ENCODE measurements at regions not wholly inside any gene's neighbourhood (a gene's known extent, or its start where the extent isn't known, plus 50 kb on each side); places are given as distances from the start of the nearest gene placed in this dataset.

GRCh38 chr5:175047048-175047447 lies 322.7 kb downstream of the MSX2 start:
- H3K27ac ChIP-seq: no peak overlapping the region
- TF ChIP-seq EZH2phosphoT487 (IDR thresholded peaks at IDR 0.05; ENCODE audit: insufficient read depth, low read depth) (no peak), EZH2 (IDR thresholded peaks at IDR 0.05; ENCODE audit: insufficient read depth, poor library complexity, severe bottlenecking) (no peak)
- no peak overlapping the region for H3K9ac ChIP-seq
- no peaks in the 10 kb centered on the region for H3K36me3 ChIP-seq (ENCODE audit: low read depth)
- H3F3A ChIP-seq (ENCODE audit: insufficient read depth): no peaks in the 10 kb centered on the region
- H3K9me2 ChIP-seq (ENCODE audit: insufficient read depth): no peaks in the 10 kb centered on the region
- 0% methylated on average over 1 of the region's 1 CpG for WGBS, 2 experiments (ENCODE audit: low coverage in 1 of 2, low lambda C conversion rate in 2 of 2, missing lambda C conversion rate in 2 of 2)
- H2AFZ ChIP-seq: no peak overlapping the region
- no peak overlapping the region for H3K4me3 ChIP-seq
- in situ Hi-C loops (cut with MboI): no loop called here
- no peaks in the 10 kb centered on the region for H3K79me2 ChIP-seq (ENCODE audit: insufficient read depth)
- no peaks in the 10 kb centered on the region for H3K4me1 ChIP-seq (ENCODE audit: insufficient read depth)
- no peaks in the 10 kb centered on the region for H3K27me3 ChIP-seq (replicated peaks; ENCODE audit: insufficient read depth)
- no peaks in the 10 kb centered on the region for H4K20me1 ChIP-seq (ENCODE audit: insufficient read depth)
- DNase-seq: no peak
- no peaks in the 10 kb centered on the region for H3K9me3 ChIP-seq (ENCODE audit: low read depth)
- no peak overlapping the region for H3K4me2 ChIP-seq (ENCODE audit: unreplicated experiment)

- no peak for DNase-seq
- no peaks in the 10 kb centered on the region for H4K20me1 ChIP-seq (ENCODE audit: insufficient read depth)
- TF ChIP-seq EZH2 (IDR thresholded peaks at IDR 0.05; ENCODE audit: insufficient read depth, poor library complexity, severe bottlenecking) (no peak), EZH2phosphoT487 (IDR thresholded peaks at IDR 0.05; ENCODE audit: insufficient read depth, low read depth) (no peak)
- H2AFZ ChIP-seq: no peak overlapping the region
- no peaks in the 10 kb centered on the region for H3F3A ChIP-seq (ENCODE audit: insufficient read depth)
- H3K9me2 ChIP-seq (ENCODE audit: insufficient read depth): no peaks in the 10 kb centered on the region
- H3K36me3 ChIP-seq (ENCODE audit: low read depth): no peaks in the 10 kb centered on the region
- no peak overlapping the region for H3K4me2 ChIP-seq (ENCODE audit: unreplicated experiment)
- H3K79me2 ChIP-seq (ENCODE audit: insufficient read depth): no peaks in the 10 kb centered on the region
- no peaks in the 10 kb centered on the region for H3K9me3 ChIP-seq (ENCODE audit: low read depth)
- H3K27me3 ChIP-seq (replicated peaks; ENCODE audit: insufficient read depth): no peaks in the 10 kb centered on the region
- H3K4me1 ChIP-seq (ENCODE audit: insufficient read depth): no peaks in the 10 kb centered on the region
- no peak overlapping the region for H3K9ac ChIP-seq
- 27 to 36% methylated on average over 5 of the region's 5 CpGs for WGBS, 2 experiments (ENCODE audit: low coverage in 1 of 2, low lambda C conversion rate in 2 of 2, missing lambda C conversion rate in 2 of 2)
- no peak overlapping the region for H3K27ac ChIP-seq
- in situ Hi-C loops (cut with MboI): no loop called here
- no peak overlapping the region for H3K4me3 ChIP-seq
These were observed 321.4 kb downstream of the MSX2 start for GRCh38 chr5:175045820-175046219.

- in situ Hi-C loops (cut with MboI): no loop called here
- H3K4me2 ChIP-seq (ENCODE audit: unreplicated experiment): no peak overlapping the region
- no peak overlapping the region for H3K9ac ChIP-seq
- H3K27me3 ChIP-seq (replicated peaks; ENCODE audit: insufficient read depth): no peaks in the 10 kb centered on the region
- no peak overlapping the region for H3K4me3 ChIP-seq
- H3K36me3 ChIP-seq (ENCODE audit: low read depth): no peaks in the 10 kb centered on the region
- no peaks in the 10 kb centered on the region for H3K9me2 ChIP-seq (ENCODE audit: insufficient read depth)
- TF ChIP-seq EZH2phosphoT487 (IDR thresholded peaks at IDR 0.05; ENCODE audit: insufficient read depth, low read depth): no peak
- no peak for TF ChIP-seq EZH2 (IDR thresholded peaks at IDR 0.05; ENCODE audit: insufficient read depth, poor library complexity, severe bottlenecking)
- no peaks in the 10 kb centered on the region for H4K20me1 ChIP-seq (ENCODE audit: insufficient read depth)
- WGBS, 2 experiments (ENCODE audit: low coverage in 1 of 2, low lambda C conversion rate in 2 of 2, missing lambda C conversion rate in 2 of 2): 53 to 66% methylated on average over 2 of the region's 2 CpGs
- H3K27ac ChIP-seq: no peak overlapping the region
- no peaks in the 10 kb centered on the region for H3K9me3 ChIP-seq (ENCODE audit: low read depth)
- no peak overlapping the region for H2AFZ ChIP-seq
- H3K4me1 ChIP-seq (ENCODE audit: insufficient read depth): no peaks in the 10 kb centered on the region
- H3K79me2 ChIP-seq (ENCODE audit: insufficient read depth): no peaks in the 10 kb centered on the region
- no peaks in the 10 kb centered on the region for H3F3A ChIP-seq (ENCODE audit: insufficient read depth)
- DNase-seq: no peak
These were observed 313.4 kb downstream of the MSX2 start for GRCh38 chr5:175037820-175038219.

GRCh38 chr5:175035882-175036533 lies 311.6 kb downstream of the MSX2 start:
- Histone ChIP-seq H3K27me3 (replicated peaks; ENCODE audit: insufficient read depth) (no peaks in the 10 kb centered on the region), H2AFZ (no peak overlapping the region), H3K9me2 (ENCODE audit: insufficient read depth) (no peaks in the 10 kb centered on the region), H3K79me2 (ENCODE audit: insufficient read depth) (no peaks in the 10 kb centered on the region), H3K9me3 (ENCODE audit: low read depth) (no peaks in the 10 kb centered on the region), H3K9ac (no peak overlapping the region), H3K4me1 (ENCODE audit: insufficient read depth) (no peaks in the 10 kb centered on the region), H4K20me1 (ENCODE audit: insufficient read depth) (no peaks in the 10 kb centered on the region), H3F3A (ENCODE audit: insufficient read depth) (no peaks in the 10 kb centered on the region), H3K27ac (no peak overlapping the region), H3K36me3 (ENCODE audit: low read depth) (no peaks in the 10 kb centered on the region), H3K4me3 (no peak overlapping the region), H3K4me2 (ENCODE audit: unreplicated experiment) (no peak overlapping the region)
- in situ Hi-C loops (cut with MboI): no loop called here
- 0% methylated on average over 1 of the region's 1 CpG for WGBS, 2 experiments (ENCODE audit: low coverage in 1 of 2, low lambda C conversion rate in 2 of 2, missing lambda C conversion rate in 2 of 2)
- DNase-seq: no peak
- TF ChIP-seq EZH2phosphoT487 (IDR thresholded peaks at IDR 0.05; ENCODE audit: insufficient read depth, low read depth) (no peak), EZH2 (IDR thresholded peaks at IDR 0.05; ENCODE audit: insufficient read depth, poor library complexity, severe bottlenecking) (no peak)

GRCh38 chr5:175034924-175035323 lies 310.5 kb downstream of the MSX2 start:
- no peak overlapping the region for H3K4me3 ChIP-seq
- H3F3A ChIP-seq (ENCODE audit: insufficient read depth): no peaks in the 10 kb centered on the region
- no peaks in the 10 kb centered on the region for H3K27me3 ChIP-seq (replicated peaks; ENCODE audit: insufficient read depth)
- H3K9ac ChIP-seq: no peak overlapping the region
- in situ Hi-C loops (cut with MboI): no loop called here
- DNase-seq: no peak
- no peaks in the 10 kb centered on the region for H3K36me3 ChIP-seq (ENCODE audit: low read depth)
- no peaks in the 10 kb centered on the region for H3K9me2 ChIP-seq (ENCODE audit: insufficient read depth)
- whole genome bisulfite sequencing, 2 experiments (ENCODE audit: low coverage in 1 of 2, low lambda C conversion rate in 2 of 2, missing lambda C conversion rate in 2 of 2): 22 to 38% methylated on average over 3 of the region's 3 CpGs
- no peak overlapping the region for H2AFZ ChIP-seq
- no peaks in the 10 kb centered on the region for H3K9me3 ChIP-seq (ENCODE audit: low read depth)
- H3K4me1 ChIP-seq (ENCODE audit: insufficient read depth): no peaks in the 10 kb centered on the region
- no peak overlapping the region for H3K4me2 ChIP-seq (ENCODE audit: unreplicated experiment)
- TF ChIP-seq EZH2 (IDR thresholded peaks at IDR 0.05; ENCODE audit: insufficient read depth, poor library complexity, severe bottlenecking) (no peak), EZH2phosphoT487 (IDR thresholded peaks at IDR 0.05; ENCODE audit: insufficient read depth, low read depth) (no peak)
- H3K27ac ChIP-seq: no peak overlapping the region
- no peaks in the 10 kb centered on the region for H3K79me2 ChIP-seq (ENCODE audit: insufficient read depth)
- no peaks in the 10 kb centered on the region for H4K20me1 ChIP-seq (ENCODE audit: insufficient read depth)
